ENCODE measurements at regions not wholly inside any gene's neighbourhood (a gene's known extent, or its start where the extent isn't known, plus 50 kb on each side); places are given as distances from the start of the nearest gene placed in this dataset.

DNA sequence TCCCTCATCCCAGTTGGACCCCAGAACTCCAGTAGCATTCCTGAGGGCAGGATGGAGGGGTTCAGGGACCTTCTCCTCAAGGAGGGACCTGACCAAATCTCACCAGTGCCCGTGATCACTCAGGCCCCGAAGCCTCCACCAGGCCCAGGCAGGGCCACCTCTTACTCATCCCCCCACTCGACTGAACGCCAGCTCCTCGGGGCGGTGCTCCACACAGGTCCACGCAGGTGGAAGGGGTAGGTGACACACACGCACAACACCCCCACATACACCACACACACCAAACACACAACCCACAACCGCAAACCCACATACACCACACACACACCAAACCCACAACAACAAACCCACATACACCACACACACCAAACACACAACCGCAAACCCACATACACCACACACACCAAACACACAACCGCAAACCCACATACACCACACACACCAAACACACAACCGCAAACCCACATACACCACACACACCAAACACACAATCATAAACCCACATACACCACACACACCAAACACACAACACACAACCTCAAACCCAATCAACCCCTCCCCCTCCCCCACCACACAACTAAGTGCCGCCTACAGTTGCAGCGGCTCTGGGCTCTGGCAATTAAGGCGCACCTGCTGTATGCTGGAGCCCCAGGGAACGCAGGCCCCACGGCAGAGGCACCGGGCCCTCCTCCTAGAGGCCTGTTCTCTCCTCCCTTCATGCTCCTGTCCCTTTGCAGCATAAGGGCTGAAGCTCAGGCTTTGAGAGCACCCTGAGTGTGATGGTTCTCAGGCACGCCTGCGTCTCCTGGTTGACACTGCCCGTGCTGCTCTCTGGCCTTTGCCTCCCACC lies 1318.1 kb downstream of the TBC1D22A start:
- 81 to 90% methylated on average over 8 to 11 of the region's 21 CpGs for WGBS, 2 donors
- no peak overlapping the region for H3K4me3 ChIP-seq
- TF ChIP-seq POLR2A (IDR thresholded peaks at IDR 0.05): no peak
- TF ChIP-seq, protein P1, sequence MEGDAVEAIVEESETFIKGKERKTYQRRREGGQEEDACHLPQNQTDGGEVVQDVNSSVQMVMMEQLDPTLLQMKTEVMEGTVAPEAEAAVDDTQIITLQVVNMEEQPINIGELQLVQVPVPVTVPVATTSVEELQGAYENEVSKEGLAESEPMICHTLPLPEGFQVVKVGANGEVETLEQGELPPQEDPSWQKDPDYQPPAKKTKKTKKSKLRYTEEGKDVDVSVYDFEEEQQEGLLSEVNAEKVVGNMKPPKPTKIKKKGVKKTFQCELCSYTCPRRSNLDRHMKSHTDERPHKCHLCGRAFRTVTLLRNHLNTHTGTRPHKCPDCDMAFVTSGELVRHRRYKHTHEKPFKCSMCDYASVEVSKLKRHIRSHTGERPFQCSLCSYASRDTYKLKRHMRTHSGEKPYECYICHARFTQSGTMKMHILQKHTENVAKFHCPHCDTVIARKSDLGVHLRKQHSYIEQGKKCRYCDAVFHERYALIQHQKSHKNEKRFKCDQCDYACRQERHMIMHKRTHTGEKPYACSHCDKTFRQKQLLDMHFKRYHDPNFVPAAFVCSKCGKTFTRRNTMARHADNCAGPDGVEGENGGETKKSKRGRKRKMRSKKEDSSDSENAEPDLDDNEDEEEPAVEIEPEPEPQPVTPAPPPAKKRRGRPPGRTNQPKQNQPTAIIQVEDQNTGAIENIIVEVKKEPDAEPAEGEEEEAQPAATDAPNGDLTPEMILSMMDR (IDR thresholded peaks at IDR 0.05): no peak
- H3K36me3 ChIP-seq: no peaks in the 10 kb centered on the region
- H3K9me3 ChIP-seq: no peaks in the 10 kb centered on the region
- H3K27ac ChIP-seq: no peak overlapping the region
- H3K4me1 ChIP-seq: no peaks in the 10 kb centered on the region
- peaks cover 0 to 30% (median 0%) of the 10 kb centered on the region in 4 donors for H3K27me3 ChIP-seq
- intact Hi-C loops (cut with DNase I): no loop called here
- DNase-seq: no peak

DNA sequence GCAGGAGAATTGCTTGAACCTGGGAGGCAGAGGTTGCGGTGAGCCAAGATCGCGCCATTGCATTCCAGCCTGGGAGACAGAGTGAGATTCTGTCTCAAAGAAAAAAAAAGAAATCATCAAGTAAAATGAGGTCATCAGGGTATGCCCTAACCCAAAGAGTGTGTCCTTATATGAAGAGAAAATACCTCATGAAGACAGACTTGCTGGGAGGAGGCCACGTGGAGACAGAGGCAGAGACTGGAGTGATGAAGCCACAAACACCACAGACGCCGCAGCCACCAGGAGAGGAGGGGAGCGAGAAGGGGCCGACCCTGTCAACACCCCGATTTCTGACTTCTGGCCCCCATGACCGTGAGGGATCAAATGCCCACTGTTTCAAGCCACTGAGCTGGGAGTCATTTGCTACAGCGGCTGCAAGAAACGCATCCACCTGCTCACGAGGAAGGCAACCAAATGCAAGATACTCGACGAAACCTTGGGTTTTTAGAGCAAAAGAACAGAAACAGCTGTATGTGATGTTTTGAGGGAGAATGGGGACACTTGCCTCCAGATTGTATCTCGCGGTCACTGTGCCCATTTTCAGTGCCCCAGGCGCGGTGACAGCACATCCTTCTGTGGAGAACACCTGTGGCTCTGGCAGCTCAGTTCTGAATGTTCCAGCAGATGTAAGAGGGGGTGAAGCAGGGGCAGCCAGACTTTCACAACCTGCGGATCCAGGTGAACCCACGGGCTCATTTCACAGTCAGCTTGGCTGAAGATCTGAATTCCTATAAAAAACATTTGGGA lies 1317.2 kb downstream of the TBC1D22A start:
- intact Hi-C loops (cut with DNase I): no loop called here
- WGBS, 2 donors: 71 to 86% methylated on average over 21 of the region's 21 CpGs
- no peaks in the 10 kb centered on the region for H3K4me1 ChIP-seq
- H3K4me3 ChIP-seq: no peak overlapping the region
- H3K36me3 ChIP-seq: no peaks in the 10 kb centered on the region
- TF ChIP-seq, protein P1 (IDR thresholded peaks at IDR 0.05): no peak
- TF ChIP-seq POLR2A (IDR thresholded peaks at IDR 0.05): no peak
- DNase-seq: no peak
- peaks cover 0 to 30% (median 0%) of the 10 kb centered on the region in 4 donors for H3K27me3 ChIP-seq
- H3K27ac ChIP-seq: no peak overlapping the region
- no peaks in the 10 kb centered on the region for H3K9me3 ChIP-seq

DNA sequence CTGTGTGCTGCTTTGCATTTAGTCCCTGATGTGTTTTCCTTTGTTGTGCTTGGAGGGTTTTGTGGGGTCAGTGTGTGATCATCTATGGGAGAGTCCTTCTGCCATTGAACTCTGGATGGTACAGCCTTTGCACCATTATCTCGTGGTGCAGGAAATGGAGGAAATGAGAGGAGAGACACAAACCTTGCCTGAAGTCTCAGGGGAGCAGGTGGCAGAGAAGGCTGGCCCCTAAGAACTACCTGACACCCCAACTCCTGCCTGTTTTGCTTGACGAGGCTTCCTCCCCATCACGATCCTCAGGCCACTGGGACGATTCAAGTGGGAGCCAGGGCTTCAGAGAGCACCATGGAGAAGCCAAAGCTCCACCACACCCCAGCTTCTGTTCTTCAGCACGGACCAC lies 1316.4 kb downstream of the TBC1D22A start:
- H3K27me3 ChIP-seq: peaks cover 0 to 25% (median 0%) of the 10 kb centered on the region in 4 donors
- intact Hi-C loops (cut with DNase I): no loop called here
- H3K27ac ChIP-seq: no peak overlapping the region
- DNase-seq: no peak
- H3K36me3 ChIP-seq: no peaks in the 10 kb centered on the region
- no peak for TF ChIP-seq POLR2A (IDR thresholded peaks at IDR 0.05)
- TF ChIP-seq, protein P1 (IDR thresholded peaks at IDR 0.05): no peak
- no peak overlapping the region for H3K4me3 ChIP-seq
- WGBS, 2 donors: 75 to 89% methylated on average over 3 to 5 of the region's 5 CpGs
- H3K4me1 ChIP-seq: no peaks in the 10 kb centered on the region
- H3K9me3 ChIP-seq: no peaks in the 10 kb centered on the region

DNA sequence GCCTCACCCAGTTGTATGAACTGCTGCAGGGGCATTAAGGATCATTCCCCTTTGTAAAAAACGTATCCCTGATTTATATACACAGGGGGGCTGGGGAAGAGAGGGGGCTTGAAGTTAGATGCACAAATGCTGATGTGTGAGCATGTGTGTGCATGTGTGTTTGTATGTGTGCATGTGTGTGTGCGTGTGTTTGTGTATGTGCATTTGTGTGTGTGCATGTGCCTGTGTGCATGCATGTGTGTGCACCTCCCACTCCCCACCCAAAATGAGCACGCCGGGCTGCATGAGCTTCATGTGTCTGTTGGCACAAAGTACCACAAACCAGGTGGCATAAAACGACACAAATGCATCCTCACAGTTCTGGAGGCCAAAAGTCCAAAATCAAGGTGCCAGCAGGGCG lies 1315.2 kb downstream of the TBC1D22A start:
- TF ChIP-seq, protein P1 (IDR thresholded peaks at IDR 0.05): no peak
- TF ChIP-seq POLR2A (IDR thresholded peaks at IDR 0.05): no peak
- H3K4me1 ChIP-seq: no peaks in the 10 kb centered on the region
- WGBS, 2 donors: 67 to 68% methylated on average over 6 of the region's 6 CpGs
- DNase-seq: no peak
- H3K4me3 ChIP-seq: no peak overlapping the region
- H3K27me3 ChIP-seq: peaks cover 0 to 17% (median 0%) of the 10 kb centered on the region in 4 donors
- no peaks in the 10 kb centered on the region for H3K36me3 ChIP-seq
- H3K27ac ChIP-seq: no peak overlapping the region
- H3K9me3 ChIP-seq: no peaks in the 10 kb centered on the region
- intact Hi-C loops (cut with DNase I): no loop called here

DNA sequence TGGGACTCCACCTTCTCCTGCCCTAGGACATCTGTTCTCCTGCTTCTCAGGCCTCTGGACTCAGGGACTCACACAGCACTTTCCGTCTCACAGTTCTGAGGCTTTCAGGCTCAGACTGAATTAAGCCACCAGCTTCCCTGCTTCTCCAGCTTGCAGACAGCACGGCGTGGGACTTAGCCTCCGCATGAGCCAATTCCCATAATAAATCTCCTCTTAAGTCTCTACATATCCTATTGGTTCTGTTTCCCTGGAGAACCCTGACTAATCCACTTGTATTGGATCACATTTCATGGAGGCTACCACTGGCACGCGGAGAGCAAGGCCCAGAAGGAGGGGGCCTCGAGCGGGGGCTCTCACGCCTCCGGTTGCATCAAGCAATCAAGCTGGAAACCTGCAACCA lies 1313.6 kb downstream of the TBC1D22A start:
- Histone ChIP-seq H3K4me1 (no peaks in the 10 kb centered on the region), H3K27me3 (peaks cover 0 to 17% (median 0%) of the 10 kb centered on the region in 4 donors), H3K36me3 (no peaks in the 10 kb centered on the region), H3K9me3 (no peaks in the 10 kb centered on the region), H3K4me3 (no peak overlapping the region), H3K27ac (no peak overlapping the region)
- WGBS, 2 donors: 63 to 75% methylated on average over 7 of the region's 10 CpGs
- no peak for DNase-seq
- TF ChIP-seq, protein P1 (IDR thresholded peaks at IDR 0.05): no peak
- no peak for TF ChIP-seq POLR2A (IDR thresholded peaks at IDR 0.05)
- intact Hi-C loops (cut with DNase I): no loop called here

All from esophagus squamous epithelium (tissue), 5 donors.